Psoas muscle (tissue), 7 donors: ENCODE measurements at regions not wholly inside any gene's neighbourhood (a gene's known extent, or its start where the extent isn't known, plus 50 kb on each side); places are given as distances from the start of the nearest gene placed in this dataset.

ENCODE experiments used
- ATAC-seq, 4 donors: fragments of 200-7000 bp; cut with Tn5 transposase; one replicate each; pipeline ENCODE4 v1.9.1; 2020; ENCODE audit warnings: moderate library complexity in 3 of 4, mild to moderate bottlenecking in 2 of 4
- DNase-seq, 2 donors: peaks; one replicate each; pipeline ENCODE4 v3.0.0-alpha.2; 2020
- H3K27ac ChIP-seq: fragments of 200-600 bp; one replicate; pipeline ENCODE4 v1.8.0; 2022
- H3K27me3 ChIP-seq, 3 donors: fragments of 200-600 bp in 1 of 3; one replicate each; pipeline versions ENCODE4 v1.6.1 to v1.8.0; 2013 to 2022; ENCODE audit warnings: low read length in 2 of 3, mild to moderate bottlenecking in 2 of 3, moderate library complexity in 1 of 3; ENCODE audit not compliant: insufficient read depth in 3 of 3
- H3K36me3 ChIP-seq, 2 donors: fragments of 200-600 bp in 1 of 2; one replicate each; pipeline versions ENCODE4 v1.6.1 to v1.8.0; 2013 to 2022; ENCODE audit warnings: low read depth in 1 of 2, mild to moderate bottlenecking in 1 of 2, moderate library complexity in 1 of 2; ENCODE audit not compliant: insufficient read depth in 1 of 2
- H3K4me1 ChIP-seq: fragments of 200-600 bp; one replicate; pipeline ENCODE4 v1.8.0; 2022
- H3K4me3 ChIP-seq: fragments of 200-600 bp; one replicate; pipeline ENCODE4 v1.8.0; 2022; ENCODE audit warnings: mild to moderate bottlenecking
- H3K9me3 ChIP-seq: fragments of 200-600 bp; one replicate; pipeline ENCODE4 v1.8.0; 2022
- WGBS, 3 donors: extraction: QIAGEN DNeasy Blood & Tissue Kit; methylation state at CpG; one replicate each; pipeline versions ENCODE4 v1.1.6 to v1.1.7; 2013; 5-methylcytosine and 5-hydroxymethylcytosine counted together
- intact Hi-C, 2 donors: fragments of 100-400 bp; cut with DNase I; formaldehyde crosslinking; loops; one replicate each; pipeline versions ENCODE4 v1.11.0 to v1.14.2; 2022
- TF ChIP-seq, protein P1 (sequence below): fragments of 200-600 bp; IDR thresholded peaks from one replicate; pipeline ENCODE4 v1.8.0; 2022; ENCODE audit warnings: antibody characterized with exemption
- donor health status: healthy with polysubstance abuse.
- donor health status: DM: no; HTN: no; CAD: no; lungs with moderate emphysema.
- donor health status: Bipolar disorder and iron deficiency.
- donor health status: healthy.
- donor health status: DM: yes; HTN: yes; CAD: no.
- donor health status: DM: no; HTN: no; CAD: no.
- donor health status: DM: yes; HTN: yes; CAD: no.

DNA sequence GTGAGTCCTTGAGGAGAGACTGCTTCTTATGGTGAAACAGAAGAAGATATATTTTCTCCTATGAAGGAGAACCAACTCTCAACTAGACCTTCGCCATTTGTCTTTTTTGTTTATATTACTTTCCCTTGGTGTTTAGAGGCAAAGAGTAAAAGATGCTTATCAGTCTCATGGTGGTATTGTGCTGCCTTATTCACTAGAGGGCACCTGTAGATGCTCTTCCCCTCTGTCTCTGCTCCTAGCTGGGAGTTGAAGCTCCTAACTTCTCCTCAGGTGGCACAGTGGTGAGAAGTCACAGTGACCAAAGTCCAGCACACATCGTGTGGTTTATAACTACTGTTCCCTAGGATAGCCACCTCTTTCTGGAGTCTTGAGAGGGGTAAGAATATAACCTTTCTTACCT is 1359.6 kb downstream of the PLA2G4A start:
- intact Hi-C loops = no loop called here
- TF ChIP-seq, protein P1, sequence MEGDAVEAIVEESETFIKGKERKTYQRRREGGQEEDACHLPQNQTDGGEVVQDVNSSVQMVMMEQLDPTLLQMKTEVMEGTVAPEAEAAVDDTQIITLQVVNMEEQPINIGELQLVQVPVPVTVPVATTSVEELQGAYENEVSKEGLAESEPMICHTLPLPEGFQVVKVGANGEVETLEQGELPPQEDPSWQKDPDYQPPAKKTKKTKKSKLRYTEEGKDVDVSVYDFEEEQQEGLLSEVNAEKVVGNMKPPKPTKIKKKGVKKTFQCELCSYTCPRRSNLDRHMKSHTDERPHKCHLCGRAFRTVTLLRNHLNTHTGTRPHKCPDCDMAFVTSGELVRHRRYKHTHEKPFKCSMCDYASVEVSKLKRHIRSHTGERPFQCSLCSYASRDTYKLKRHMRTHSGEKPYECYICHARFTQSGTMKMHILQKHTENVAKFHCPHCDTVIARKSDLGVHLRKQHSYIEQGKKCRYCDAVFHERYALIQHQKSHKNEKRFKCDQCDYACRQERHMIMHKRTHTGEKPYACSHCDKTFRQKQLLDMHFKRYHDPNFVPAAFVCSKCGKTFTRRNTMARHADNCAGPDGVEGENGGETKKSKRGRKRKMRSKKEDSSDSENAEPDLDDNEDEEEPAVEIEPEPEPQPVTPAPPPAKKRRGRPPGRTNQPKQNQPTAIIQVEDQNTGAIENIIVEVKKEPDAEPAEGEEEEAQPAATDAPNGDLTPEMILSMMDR = no peak
- H3K4me1 ChIP-seq = no peaks in the 10 kb centered on the region
- H3K36me3 ChIP-seq = no peaks in the 10 kb centered on the region
- no peaks in the 10 kb centered on the region for H3K9me3 ChIP-seq
- ATAC-seq (no peak), DNase-seq (no peak)
- WGBS, 3 donors = 92 to 95% (median 94%) methylated on average over 2 of the region's 2 CpGs
- H3K27me3 ChIP-seq = no peaks in the 10 kb centered on the region
- no peak overlapping the region for H3K27ac ChIP-seq
- H3K4me3 ChIP-seq = no peak overlapping the region

DNA sequence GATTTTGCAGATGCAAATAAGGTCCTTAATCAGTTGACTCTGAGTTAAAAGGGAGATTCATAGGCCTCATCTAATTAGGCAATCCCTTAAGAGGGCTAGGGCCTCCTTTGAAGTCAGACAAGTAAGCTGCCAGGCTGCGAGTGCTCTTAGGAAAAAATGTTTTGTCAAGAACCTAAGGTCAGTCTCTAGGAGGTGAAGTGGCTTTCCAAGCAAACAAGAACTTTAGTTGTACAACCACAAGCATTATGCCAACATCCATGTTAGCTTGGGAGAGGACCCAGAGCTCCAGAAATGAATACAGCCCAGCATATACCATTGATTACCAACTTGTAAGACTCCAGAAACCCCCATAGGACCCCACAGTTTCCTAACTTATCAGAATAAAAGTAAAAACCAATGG is 1366.2 kb downstream of the PLA2G4A start:
- 29 to 74% (median 64%) methylated on average over 1 of the region's 1 CpG for WGBS, 3 donors
- TF ChIP-seq, protein P1 = no peak
- no peaks in the 10 kb centered on the region for H3K9me3 ChIP-seq
- no peak overlapping the region for H3K4me3 ChIP-seq
- ATAC-seq = no peak
- no peaks in the 10 kb centered on the region for H3K4me1 ChIP-seq
- no peak for DNase-seq
- no peaks in the 10 kb centered on the region for H3K36me3 ChIP-seq
- intact Hi-C loops = no loop called here
- no peak overlapping the region for H3K27ac ChIP-seq
- no peaks in the 10 kb centered on the region for H3K27me3 ChIP-seq

DNA sequence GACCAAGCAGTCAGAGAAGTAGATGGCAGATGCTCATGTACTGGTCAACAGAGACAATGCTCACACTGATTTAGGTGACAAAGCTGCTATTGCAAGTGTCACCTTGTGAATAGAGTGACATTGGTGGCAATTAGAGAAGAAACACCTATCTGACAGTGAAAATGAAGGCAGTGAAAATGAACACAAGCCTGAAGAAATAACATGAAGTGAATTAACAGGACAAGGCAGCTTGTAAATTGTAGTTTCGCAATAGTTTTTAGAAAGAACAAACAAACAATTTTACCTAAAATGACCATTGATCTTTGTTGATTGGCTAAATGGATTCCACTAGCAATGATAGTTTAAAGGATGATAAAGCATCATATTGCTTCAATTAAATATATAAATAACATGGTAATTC is 1389.5 kb downstream of the PLA2G4A start:
- Histone ChIP-seq H3K27ac (no peak overlapping the region), H3K4me3 (no peak overlapping the region), H3K27me3 (no peaks in the 10 kb centered on the region), H3K9me3 (no peaks in the 10 kb centered on the region), H3K4me1 (no peaks in the 10 kb centered on the region), H3K36me3 (no peaks in the 10 kb centered on the region)
- 95 to 97% (median 95%) methylated on average over 1 of the region's 1 CpG for WGBS, 3 donors
- TF ChIP-seq, protein P1 = no peak
- no peak for DNase-seq
- intact Hi-C loops = no loop called here
- no peak for ATAC-seq

DNA sequence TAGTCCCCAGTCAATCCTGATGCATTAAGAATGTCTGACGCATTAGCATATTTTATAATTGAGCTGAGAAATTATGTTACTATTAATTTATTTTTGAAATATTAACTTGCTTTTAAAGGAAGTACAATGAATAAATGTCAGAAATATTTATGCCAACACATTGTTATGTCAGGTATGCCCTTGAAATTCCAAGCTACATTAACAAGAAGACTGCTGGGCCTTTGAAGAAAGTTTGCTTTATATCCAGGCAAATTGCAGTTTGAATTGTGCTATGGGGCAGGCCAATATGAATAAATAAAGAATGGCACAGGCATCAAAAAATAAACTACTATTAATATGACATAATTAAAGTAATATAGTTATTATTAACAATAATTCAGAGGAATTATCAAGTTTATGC is 1391.3 kb downstream of the PLA2G4A start:
- ATAC-seq = no peak
- no peak overlapping the region for H3K27ac ChIP-seq
- TF ChIP-seq, protein P1 = no peak

DNA sequence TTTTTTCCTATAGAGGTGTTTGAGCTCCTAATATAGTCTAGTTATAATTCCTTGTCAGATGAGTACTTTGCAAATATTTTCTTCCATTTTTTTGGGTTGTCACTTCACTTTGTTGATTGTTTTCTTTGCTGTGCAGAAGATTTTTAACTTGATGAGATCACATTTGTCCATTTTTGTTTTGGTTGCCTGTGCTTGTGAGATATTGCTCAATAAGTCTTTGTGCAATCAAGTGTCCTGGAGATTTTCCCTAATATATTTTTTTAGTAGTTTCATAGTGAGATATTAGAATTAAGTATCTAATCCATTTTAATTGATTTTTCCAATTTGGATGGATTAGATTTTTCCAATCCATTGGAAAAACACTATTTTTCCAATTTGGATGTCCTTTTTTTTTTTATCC is 1395.5 kb downstream of the PLA2G4A start:
- ATAC-seq = no peak
- no peaks in the 10 kb centered on the region for H3K4me1 ChIP-seq
- DNase-seq = no peak
- H3K9me3 ChIP-seq = no peaks in the 10 kb centered on the region
- TF ChIP-seq, protein P1 = no peak
- no peaks in the 10 kb centered on the region for H3K36me3 ChIP-seq
- intact Hi-C loops = no loop called here
- no peak overlapping the region for H3K4me3 ChIP-seq
- H3K27me3 ChIP-seq = no peaks in the 10 kb centered on the region
- H3K27ac ChIP-seq = no peak overlapping the region

More for the DNA sequence above, 1391.3 kb downstream of the PLA2G4A start:
- WGBS, 3 donors = 92 to 98% (median 98%) methylated on average over 1 of the region's 1 CpG
- no peaks in the 10 kb centered on the region for H3K36me3 ChIP-seq
- H3K9me3 ChIP-seq = no peaks in the 10 kb centered on the region
- no peaks in the 10 kb centered on the region for H3K27me3 ChIP-seq
- intact Hi-C loops = no loop called here
- H3K4me1 ChIP-seq = no peaks in the 10 kb centered on the region
- H3K4me3 ChIP-seq = no peak overlapping the region
- DNase-seq = no peak
